ENCODE measurements at regions not wholly inside any gene's neighbourhood (a gene's known extent, or its start where the extent isn't known, plus 50 kb on each side); places are given as distances from the start of the nearest gene placed in this dataset.

DNA sequence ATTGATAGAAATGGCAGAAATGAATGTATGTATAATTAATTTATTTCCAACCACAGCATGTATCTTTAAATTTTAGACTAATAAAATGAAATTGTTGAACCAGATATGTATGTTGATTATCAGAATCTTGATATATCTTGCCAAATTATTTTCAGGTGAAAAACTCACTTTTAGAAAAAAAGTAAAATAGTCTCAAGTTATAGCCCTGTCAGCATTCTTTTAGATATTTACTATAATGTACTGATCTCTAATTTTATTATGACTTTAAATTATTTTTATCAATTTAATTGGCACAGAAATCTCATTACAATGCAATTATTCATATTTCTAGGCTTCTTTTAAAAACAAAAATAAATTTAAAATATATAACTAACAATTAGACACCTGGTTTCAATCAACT lies 1990.4 kb upstream of the CDH6 start:
- no peaks in the 10 kb centered on the region for H4K20me1 ChIP-seq (ENCODE audit: control insufficient read depth, insufficient read depth, insufficient read length)
- H3K14ac ChIP-seq (ENCODE audit: insufficient read depth, low read length), result no peak overlapping the region
- Mint-ChIP-seq H3K4me3 (no peak overlapping the region), H3K4me1 (no peaks in the 10 kb centered on the region), H3K9me3 (no peaks in the 10 kb centered on the region), H3K27me3 (ENCODE audit: low read depth) (no peaks in the 10 kb centered on the region), H3K27ac (no peak overlapping the region), H3K36me3 (ENCODE audit: insufficient read depth in 1 of 3, low read depth in 3 of 3) (no peaks in the 10 kb centered on the region)
- H3K79me2 ChIP-seq (ENCODE audit: insufficient read depth, low read length), result no peaks in the 10 kb centered on the region
- H3K4ac ChIP-seq (ENCODE audit: low read depth, low read length), result no peak overlapping the region
- H3K18ac ChIP-seq (ENCODE audit: insufficient read length, low read depth, low read length), result no peak overlapping the region
- H3K56ac ChIP-seq (ENCODE audit: insufficient read length, low read depth, low read length), result no peak overlapping the region
- no peaks in the 10 kb centered on the region for H3K27me3 ChIP-seq (ENCODE audit: insufficient read depth, low read length)
- no peaks in the 10 kb centered on the region for H3K79me1 ChIP-seq (ENCODE audit: insufficient read depth, low read depth, low read length, poor library complexity, severe bottlenecking)
- H2BK12ac ChIP-seq (ENCODE audit: insufficient read length, low read depth, low read length), result no peak overlapping the region
- H3K4me1 ChIP-seq (ENCODE audit: insufficient read depth, low read length), result no peaks in the 10 kb centered on the region
- no peak overlapping the region for H2BK5ac ChIP-seq (ENCODE audit: insufficient read length, low read length)
- no peak overlapping the region for H2AFZ ChIP-seq (ENCODE audit: low read length)
- no peak for TF ChIP-seq CTCF (conservative IDR thresholded peaks at IDR 0.05)
- no peak overlapping the region for H3K27ac ChIP-seq (ENCODE audit: insufficient read length, low read depth, low read length)
- DNase-seq, result no peak
- no peak overlapping the region for H3K4me2 ChIP-seq (ENCODE audit: insufficient read depth, insufficient read length, low read length)
- no peak overlapping the region for H2BK120ac ChIP-seq (ENCODE audit: low read depth, low read length, poor library complexity, severe bottlenecking)
- no peaks in the 10 kb centered on the region for H3K23me2 ChIP-seq (ENCODE audit: insufficient read length, low read depth, low read length, poor library complexity, severe bottlenecking)
- no peak overlapping the region for H4K91ac ChIP-seq (ENCODE audit: insufficient read length, low read depth, low read length)
- H4K5ac ChIP-seq (ENCODE audit: insufficient read length, low read depth, low read length), result no peak overlapping the region
- no peak overlapping the region for H4K8ac ChIP-seq (replicated peaks; ENCODE audit: insufficient read length, low read depth, low read length)
- H3K9ac ChIP-seq (ENCODE audit: extremely low read depth, insufficient read length, low read length), result no peak overlapping the region
- H2BK15ac ChIP-seq (ENCODE audit: low read depth, low read length), result no peak overlapping the region
- H3K9me3 ChIP-seq (ENCODE audit: control insufficient read depth, low read depth, low read length), result no peaks in the 10 kb centered on the region
- H3K23ac ChIP-seq (ENCODE audit: insufficient read length, low read depth, low read length), result no peak overlapping the region
- no peak overlapping the region for H3T11ph ChIP-seq (ENCODE audit: low read length)
- H2AK5ac ChIP-seq (ENCODE audit: insufficient read length, low read length), result no peak overlapping the region
- no peak overlapping the region for H2BK20ac ChIP-seq (ENCODE audit: low read depth, low read length, poor library complexity, severe bottlenecking)

Measured in H9 (cell line).